ENCODE measurements at regions not wholly inside any gene's neighbourhood (a gene's known extent, or its start where the extent isn't known, plus 50 kb on each side); places are given as distances from the start of the nearest gene placed in this dataset.

DNA sequence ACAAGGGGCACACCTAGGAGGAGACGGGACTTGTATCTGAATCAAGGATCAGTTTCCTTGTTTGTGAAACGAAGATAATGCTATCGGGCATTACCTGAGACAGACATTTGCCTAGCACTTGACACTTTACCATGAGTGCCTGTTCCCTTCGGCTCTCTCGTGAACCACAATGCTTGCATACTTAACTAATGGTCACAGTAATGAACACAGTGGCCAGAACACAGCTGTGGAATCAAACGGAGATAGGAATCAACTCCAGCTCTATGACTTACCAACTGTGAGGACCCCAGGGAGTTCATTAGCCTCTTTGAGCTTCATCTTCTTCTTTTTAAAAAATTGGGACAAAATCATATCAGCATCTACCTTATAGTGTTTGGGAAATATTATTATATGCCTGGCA, 207.8 kb downstream of the DRD1 start:
- no peak for DNase-seq

- DNase-seq: no peak
Measured at GRCh38 chr5:175235251-175235960, 208.6 kb downstream of the DRD1 start.

DNA sequence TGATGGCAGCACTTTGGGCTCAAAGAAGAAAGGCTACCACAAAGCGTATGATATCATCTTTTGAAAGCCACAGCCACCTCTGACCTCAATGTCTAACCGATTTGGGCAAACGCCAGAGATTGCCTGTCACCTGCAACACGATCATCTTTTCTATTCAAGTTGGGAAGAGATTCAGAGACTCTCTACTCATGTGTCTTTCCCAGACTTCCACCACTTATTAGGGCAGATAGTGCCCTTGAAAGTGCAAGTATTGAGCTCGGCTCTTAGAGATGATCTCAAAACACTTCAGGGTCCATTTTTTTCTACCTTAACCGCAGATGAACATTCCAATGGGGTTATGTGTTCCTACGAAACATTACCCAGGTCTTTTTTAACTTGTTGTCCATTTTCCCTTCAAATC, 213.7 kb downstream of the DRD1 start:
- no peak for DNase-seq

DNA sequence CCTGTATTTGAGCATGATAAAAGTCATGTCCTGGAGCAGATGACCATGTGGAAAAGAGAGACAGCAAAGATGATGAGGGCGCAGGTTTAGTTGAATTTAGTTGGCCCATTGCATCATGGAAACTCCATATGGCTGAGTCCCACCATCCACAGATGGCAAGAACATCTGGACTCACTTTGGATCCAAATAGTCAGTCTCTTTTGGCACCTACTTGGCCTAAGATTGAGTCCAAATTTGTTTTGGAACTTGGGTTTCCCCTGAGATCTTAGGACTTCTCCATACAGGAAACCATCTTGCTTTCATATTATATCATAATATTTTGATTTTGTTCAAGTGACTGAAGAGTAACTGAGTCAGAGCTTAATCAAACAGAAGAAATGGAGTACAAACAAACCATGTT, 217.5 kb downstream of the DRD1 start:
- no peak for DNase-seq

- no peak for DNase-seq
Measured at GRCh38 chr5:175223291-175223690, 220.7 kb downstream of the DRD1 start.

DNA sequence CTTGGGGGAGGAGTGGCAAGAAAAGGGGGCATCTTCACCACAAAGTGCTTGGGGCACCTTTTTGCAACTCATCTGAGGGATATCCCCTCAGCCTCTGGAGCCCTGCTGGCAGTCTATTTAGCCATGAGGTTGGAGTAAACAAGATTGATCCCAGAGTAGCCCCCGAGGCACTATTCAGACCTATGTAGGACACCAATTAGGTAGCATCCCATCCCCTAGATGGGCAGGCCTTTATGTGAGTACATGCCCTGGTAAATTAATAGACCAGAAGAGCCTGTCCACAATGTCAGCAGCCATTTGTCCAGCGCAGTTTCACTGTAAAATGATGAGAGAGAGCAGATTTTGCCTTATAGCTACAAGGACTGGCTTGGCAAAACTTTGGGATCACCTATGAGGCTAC, 221.4 kb downstream of the DRD1 start:
- DNase-seq: no peak

DNA sequence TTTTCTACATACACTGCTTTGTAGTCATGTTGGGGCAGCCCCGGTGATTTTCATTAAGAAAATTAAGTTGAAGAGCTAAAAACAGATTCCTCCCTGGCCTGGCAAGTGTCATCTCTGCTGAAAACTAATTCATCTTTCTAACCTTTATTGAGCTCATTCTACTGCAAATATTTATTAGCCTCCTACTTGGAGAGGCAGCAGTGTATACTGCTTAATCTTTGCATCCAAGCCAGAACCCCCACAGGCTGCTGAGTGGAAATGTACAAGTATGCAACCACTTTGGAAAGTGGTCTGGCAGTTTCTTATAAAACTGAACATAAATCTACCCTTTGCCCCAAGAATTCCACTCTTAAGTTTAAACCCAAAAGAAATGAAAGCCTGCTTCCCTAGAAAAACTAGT, 223.4 kb downstream of the DRD1 start:
- DNase-seq: no peak

- DNase-seq: no peak
Measured at GRCh38 chr5:175219366-175219765, 224.6 kb downstream of the DRD1 start.

DNA sequence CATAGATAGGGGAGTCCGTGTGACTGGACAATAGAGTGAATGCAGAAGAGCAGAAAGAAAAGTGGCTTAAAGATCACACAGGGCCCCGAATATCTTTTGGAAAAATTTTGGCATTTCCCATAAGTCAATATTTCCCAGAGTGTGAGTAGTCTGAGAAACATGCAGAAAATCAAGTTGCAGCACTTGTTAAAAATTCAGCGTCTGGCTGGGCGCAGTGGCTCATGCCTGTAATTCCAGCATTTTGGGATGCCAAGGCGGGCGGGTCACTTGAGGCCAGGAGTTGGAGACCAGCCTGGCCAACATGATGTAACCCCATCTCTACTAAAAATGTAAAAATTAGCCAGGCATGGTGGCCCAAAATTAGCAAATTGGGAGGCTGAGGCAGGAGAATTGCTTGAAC, 227.0 kb downstream of the DRD1 start:
- DNase-seq: no peak

- DNase-seq: no peak
Measured at GRCh38 chr5:175215906-175216305, 228.1 kb downstream of the DRD1 start.

GRCh38 chr5:175214152-175214551, 229.8 kb downstream of the DRD1 start:
- no peak for DNase-seq

- DNase-seq: no peak
Measured at GRCh38 chr5:175211956-175212756, 231.8 kb downstream of the DRD1 start.

GRCh38 chr5:175207321-175208040, 236.5 kb downstream of the DRD1 start:
- DNase-seq: no peak

DNA sequence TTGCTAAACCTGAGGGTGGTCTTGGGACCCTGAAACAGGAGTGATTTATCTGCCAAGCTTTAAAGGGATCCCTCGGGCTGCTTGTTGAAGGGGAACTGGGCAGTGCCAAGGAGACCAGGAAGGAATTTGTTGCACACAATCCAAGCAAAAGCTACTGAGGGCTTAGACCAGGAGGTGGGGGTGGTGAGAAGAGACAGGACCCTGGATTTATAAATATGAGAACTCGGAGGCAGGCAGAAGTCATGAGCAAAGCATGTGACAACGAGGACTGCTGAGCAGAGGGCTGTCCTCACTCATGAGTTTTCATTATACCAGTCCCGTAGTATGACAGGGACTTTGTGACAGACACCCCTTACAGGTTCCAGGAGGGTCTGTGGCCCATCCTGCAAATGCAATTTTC, 237.3 kb downstream of the DRD1 start:
- no peak for DNase-seq

- DNase-seq: no peak
Measured at GRCh38 chr5:175202463-175203068, 241.4 kb downstream of the DRD1 start.

GRCh38 chr5:175201393-175201792, 242.6 kb downstream of the DRD1 start:
- DNase-seq: no peak

DNA sequence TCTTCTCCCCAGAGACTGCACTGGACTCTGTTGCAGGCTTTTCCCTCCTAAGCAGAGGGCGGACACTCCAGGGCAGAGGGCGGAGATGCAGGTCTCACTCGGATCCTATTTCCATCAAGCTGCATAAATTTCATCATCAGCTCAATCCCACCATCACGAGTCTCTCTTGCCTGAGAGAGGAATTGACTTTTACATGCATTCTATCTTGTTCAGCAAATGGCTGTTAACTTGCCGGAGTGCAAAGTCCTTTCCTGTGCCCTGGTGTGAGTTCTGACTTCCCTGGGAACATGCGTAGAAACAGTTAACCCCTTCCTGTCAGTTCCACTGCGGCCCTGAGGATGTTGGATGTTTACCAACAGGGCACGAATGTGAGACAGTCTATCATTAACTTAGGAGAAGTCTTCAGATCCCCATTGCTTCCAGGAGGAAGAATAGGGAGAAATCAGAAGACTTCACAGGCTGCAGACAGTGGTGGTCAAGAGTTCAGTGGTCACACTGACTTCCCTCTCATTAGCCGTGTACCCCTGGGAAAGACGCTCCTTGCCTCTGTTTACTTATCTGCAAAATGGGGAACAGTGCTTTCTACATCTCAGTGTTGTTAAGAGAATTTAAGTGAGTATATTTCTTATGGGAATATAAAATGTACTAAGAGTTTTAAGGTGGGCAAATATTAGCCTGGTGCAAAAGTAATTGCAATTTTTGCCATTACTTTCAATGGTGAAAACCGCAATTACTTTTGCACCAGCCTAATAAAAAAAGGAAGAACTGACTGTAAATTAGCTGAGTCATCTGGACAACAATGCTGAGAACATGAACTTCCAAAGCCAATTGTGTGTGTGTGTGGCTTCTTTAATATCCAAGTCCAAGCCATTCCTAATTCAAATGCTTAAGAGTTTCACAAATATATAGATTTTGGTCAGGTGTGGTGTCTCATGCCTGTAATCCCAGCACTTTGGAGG, 248.0 kb downstream of the DRD1 start:
- DNase-seq: no peak

- DNase-seq: no peak
Measured at GRCh38 chr5:175181331-175181730, 262.7 kb downstream of the DRD1 start.

DNA sequence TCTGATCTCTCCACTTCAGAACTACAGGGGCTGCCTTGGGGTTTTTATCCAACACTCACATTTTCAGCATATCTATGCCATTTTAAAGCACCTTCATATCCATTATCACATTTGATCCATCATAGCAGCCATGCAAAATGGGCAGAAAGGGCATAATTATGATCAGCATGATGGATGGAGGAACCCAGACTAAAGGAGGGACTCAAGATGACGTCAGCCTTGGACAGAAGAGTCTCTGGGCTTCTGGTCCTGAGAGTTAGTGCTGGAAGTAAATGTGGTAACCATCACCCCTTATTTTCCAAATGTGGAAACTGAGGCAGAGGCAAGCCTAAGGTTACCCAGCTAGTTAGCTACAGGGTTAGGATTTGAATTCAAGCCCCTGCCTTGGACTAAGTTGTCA, 273.1 kb downstream of the DRD1 start:
- DNase-seq: no peak

DNA sequence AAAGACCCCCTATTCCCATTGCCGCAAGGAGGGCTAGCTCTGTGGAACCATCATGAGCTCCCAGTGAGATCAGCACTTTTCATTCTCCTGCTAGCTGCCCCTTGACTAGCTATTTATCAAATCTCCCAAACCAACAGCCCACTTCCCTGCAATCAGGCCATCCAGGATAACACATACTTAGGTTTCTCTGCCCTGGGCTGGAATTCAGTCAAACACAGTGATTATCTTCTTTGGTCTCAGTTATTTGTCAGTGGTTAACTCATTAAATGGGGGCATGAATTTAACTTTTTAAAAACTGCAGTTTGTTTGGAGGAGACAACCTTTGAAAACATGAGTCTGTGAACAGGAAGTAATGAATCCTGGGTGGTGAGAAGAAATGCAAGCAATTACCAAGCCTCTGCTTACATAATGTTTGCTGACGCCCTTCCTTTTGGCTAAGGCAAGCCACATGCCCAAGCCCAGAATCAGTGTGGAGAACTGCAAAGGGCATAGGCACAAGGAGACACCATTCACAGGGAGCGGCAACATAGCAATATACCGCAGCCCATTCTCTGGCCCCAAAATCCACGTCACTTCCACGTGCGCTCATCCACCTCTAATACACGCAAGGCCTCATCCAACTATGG, 275.0 kb downstream of the DRD1 start:
- no peak for DNase-seq

GRCh38 chr5:175166026-175166425, 278.0 kb downstream of the DRD1 start:
- no peak for DNase-seq

Data from stimulated activated CD4-positive, alpha-beta T cell treated with anti-CD3 and anti-CD28 coated beads, Interleukin-4, amount 100 ng/mL, for 1 hour (primary cell).